SU-DHL-6 (cell line): ENCODE measurements at regions not wholly inside any gene's neighbourhood (a gene's known extent, or its start where the extent isn't known, plus 50 kb on each side); places are given as distances from the start of the nearest gene placed in this dataset.
"Not testable (repeated sequence)": the region's sequence is repeated elsewhere in the genome, so short reads cannot be mapped to it uniquely, and the experiment has no call there.

Experiments
- H2AFZ ChIP-seq: fragments of 200-600 bp; sonication (generic); 2 replicates; pipeline ENCODE4 v1.6.1; 2014; ENCODE audit warnings: low read depth, mild to moderate bottlenecking, moderate library complexity, mixed read lengths, antibody characterized with exemption, low read length; ENCODE audit not compliant: severe bottlenecking
- H3F3A ChIP-seq: fragments of 200-600 bp; shearing (Covaris generic); 2 replicates; pipeline ENCODE4 v1.6.0; 2016; ENCODE audit warnings: antibody characterized with exemption, mild to moderate bottlenecking; ENCODE audit not compliant: insufficient read depth
- H3K27ac ChIP-seq: fragments of 200-600 bp; sonication (generic); 2 replicates; pipeline ENCODE4 v1.5.1; 2016; ENCODE audit warnings: low read depth, mild to moderate bottlenecking, low read length, moderate library complexity, mixed read lengths
- H3K27me3 ChIP-seq: fragments of 200-600 bp; sonication (generic), shearing (Covaris generic); 2 replicates; pipeline ENCODE4 v1.6.0; 2014; ENCODE audit warnings: mild to moderate bottlenecking, low read length
- H3K36me3 ChIP-seq: fragments of 200-600 bp; sonication (generic); 2 replicates; pipeline ENCODE4 v1.6.1; 2014; ENCODE audit warnings: mild to moderate bottlenecking, low read length, mixed read lengths
- H3K4me2 ChIP-seq: fragments of 300-600, 200-600 bp; shearing (Covaris generic), sonication (generic); 2 replicates; pipeline ENCODE4 v1.6.0; 2014; ENCODE audit warnings: low read length, low read depth, mild to moderate bottlenecking; ENCODE audit not compliant: poor library complexity, severe bottlenecking
- H3K4me3 ChIP-seq: fragments of 200-600 bp; sonication (generic); 2 replicates; pipeline ENCODE4 v1.5.1; 2014; ENCODE audit warnings: antibody characterized with exemption, low read length, mild to moderate bottlenecking, mixed read lengths; ENCODE audit not compliant: insufficient read depth, poor library complexity, severe bottlenecking
- H3K79me2 ChIP-seq: fragments of 200-600 bp; sonication (generic); 2 replicates; pipeline ENCODE4 v1.6.1; 2014; ENCODE audit warnings: mild to moderate bottlenecking, low read length, moderate library complexity; ENCODE audit not compliant: insufficient read depth
- H3K9ac ChIP-seq: fragments of 200-600 bp; sonication (generic); 2 replicates; pipeline ENCODE4 v1.7.0; 2014; ENCODE audit warnings: mild to moderate bottlenecking, low read length
- H3K9me2 ChIP-seq: fragments of 200-600 bp; sonication (generic); replicated peaks from 2 replicates; pipeline ENCODE4 v1.6.1; 2014; ENCODE audit warnings: low read length; ENCODE audit not compliant: insufficient read depth
- H3K9me3 ChIP-seq: fragments of 200-600 bp; sonication (generic); 2 replicates; pipeline ENCODE4 v1.6.1; 2014; ENCODE audit warnings: low read length, mixed read lengths; ENCODE audit not compliant: insufficient read depth
- H4K20me1 ChIP-seq: fragments of 200-600 bp; sonication (generic); 2 replicates; pipeline ENCODE4 v1.6.1; 2014; ENCODE audit warnings: low read depth, mild to moderate bottlenecking, antibody characterized with exemption, low read length, moderate library complexity, mixed read lengths
- EZH2phosphoT487 ChIP-seq: fragments of 200-600 bp; sonication (generic), shearing (Covaris generic); conservative IDR thresholded peaks from 2 replicates; pipeline ENCODE4 v1.6.1; 2018; ENCODE audit warnings: mild to moderate bottlenecking, antibody characterized with exemption, low read length, moderate library complexity, mixed read lengths
- TF ChIP-seq, protein P1 (sequence below): fragments of 200-600 bp; sonication (generic); IDR thresholded peaks from one replicate; pipeline ENCODE4 v1.5.1; 2017; ENCODE audit warnings: antibody characterized with exemption, mild to moderate bottlenecking, low read length, moderate library complexity; ENCODE audit not compliant: insufficient read depth, poor library complexity, severe bottlenecking

DNA sequence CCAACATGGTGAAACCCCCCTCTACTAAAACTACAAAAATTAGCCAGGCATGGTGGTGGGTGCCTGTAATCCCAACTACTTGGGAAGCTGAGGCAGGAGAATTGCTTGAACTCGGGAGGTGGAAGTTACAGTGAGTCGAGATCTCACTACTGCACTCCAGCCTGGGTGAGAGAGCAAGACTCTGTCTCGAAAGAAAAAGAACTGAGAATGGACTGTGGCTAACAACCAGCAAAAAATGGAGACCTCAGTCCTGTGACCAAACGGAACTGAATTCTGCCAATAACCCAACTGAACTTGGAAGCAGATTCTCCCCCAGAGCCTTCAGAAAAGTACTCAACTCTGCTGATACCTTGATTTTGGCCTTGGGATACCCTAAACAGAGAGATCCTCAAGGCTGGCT, 604.5 kb downstream of the DOK5 start:
- Histone ChIP-seq H4K20me1 (no peaks in the 10 kb centered on the region), H3K79me2 (no peaks in the 10 kb centered on the region), H3K27ac (no peak overlapping the region), H3K36me3 (no peaks in the 10 kb centered on the region), H3K9me2 (no peaks in the 10 kb centered on the region), H3K9me3 (no peaks in the 10 kb centered on the region), H2AFZ (no peak overlapping the region), H3K27me3 (no peaks in the 10 kb centered on the region), H3K4me2 (no peak overlapping the region), H3K4me3 (no peak overlapping the region), H3K9ac (no peak overlapping the region), H3F3A (no peaks in the 10 kb centered on the region)
- no peak for TF ChIP-seq EZH2phosphoT487
- TF ChIP-seq, protein P1, sequence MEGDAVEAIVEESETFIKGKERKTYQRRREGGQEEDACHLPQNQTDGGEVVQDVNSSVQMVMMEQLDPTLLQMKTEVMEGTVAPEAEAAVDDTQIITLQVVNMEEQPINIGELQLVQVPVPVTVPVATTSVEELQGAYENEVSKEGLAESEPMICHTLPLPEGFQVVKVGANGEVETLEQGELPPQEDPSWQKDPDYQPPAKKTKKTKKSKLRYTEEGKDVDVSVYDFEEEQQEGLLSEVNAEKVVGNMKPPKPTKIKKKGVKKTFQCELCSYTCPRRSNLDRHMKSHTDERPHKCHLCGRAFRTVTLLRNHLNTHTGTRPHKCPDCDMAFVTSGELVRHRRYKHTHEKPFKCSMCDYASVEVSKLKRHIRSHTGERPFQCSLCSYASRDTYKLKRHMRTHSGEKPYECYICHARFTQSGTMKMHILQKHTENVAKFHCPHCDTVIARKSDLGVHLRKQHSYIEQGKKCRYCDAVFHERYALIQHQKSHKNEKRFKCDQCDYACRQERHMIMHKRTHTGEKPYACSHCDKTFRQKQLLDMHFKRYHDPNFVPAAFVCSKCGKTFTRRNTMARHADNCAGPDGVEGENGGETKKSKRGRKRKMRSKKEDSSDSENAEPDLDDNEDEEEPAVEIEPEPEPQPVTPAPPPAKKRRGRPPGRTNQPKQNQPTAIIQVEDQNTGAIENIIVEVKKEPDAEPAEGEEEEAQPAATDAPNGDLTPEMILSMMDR: no peak

DNA sequence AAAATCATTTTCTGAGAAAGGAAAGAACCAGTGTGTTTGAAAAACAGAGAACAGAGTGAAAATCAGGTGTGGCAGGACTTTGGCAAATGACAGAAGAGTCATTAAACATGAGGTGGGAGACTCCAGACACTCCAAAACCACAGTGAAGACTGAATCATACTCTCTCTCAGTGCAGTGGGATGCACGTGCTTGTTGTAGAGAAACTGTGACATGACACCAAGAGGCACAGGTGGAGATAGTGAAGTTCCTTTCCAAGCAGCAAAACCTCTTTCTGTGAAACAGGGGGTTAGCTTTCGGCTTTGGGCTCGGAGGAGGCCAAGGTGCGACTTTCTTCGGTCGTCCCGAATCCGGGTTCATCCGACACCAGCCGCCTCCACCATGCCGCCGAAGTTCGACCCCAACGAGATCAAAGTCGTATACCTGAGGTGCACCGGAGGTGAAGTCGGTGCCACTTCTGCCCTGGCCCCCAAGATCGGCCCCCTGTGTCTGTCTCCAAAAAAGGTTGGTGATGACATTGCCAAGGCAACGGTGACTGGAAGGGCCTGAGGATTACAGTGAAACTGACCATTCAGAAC, 599.0 kb downstream of the DOK5 start:
- H3K9ac ChIP-seq, H3K27me3 ChIP-seq, H3K27ac ChIP-seq, H3K9me2 ChIP-seq, H3K9me3 ChIP-seq, H3K36me3 ChIP-seq, H2AFZ ChIP-seq, H3K4me2 ChIP-seq, H4K20me1 ChIP-seq, H3K4me3 ChIP-seq, H3F3A ChIP-seq, H3K79me2 ChIP-seq: not testable (repeated sequence)

DNA sequence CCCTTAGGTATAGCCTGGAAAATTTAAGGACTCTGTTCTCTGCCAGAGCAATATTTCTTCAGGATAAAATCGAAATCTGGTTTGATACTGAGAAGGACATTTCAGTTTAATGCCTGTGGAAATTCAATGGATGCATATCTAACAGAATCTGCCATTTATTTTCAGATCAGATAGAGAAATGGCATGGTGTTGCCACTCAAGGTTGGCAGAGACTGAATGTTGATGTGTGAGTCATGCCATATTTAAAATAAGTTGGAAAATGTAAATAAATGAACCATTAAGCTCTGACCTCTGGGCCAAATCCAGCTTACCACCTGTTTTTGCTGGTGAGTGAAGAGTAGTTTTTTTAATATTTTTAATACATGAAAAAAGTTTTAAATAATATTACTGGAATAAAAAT, 594.6 kb downstream of the DOK5 start:
- no peaks in the 10 kb centered on the region for H3K9me2 ChIP-seq

DNA sequence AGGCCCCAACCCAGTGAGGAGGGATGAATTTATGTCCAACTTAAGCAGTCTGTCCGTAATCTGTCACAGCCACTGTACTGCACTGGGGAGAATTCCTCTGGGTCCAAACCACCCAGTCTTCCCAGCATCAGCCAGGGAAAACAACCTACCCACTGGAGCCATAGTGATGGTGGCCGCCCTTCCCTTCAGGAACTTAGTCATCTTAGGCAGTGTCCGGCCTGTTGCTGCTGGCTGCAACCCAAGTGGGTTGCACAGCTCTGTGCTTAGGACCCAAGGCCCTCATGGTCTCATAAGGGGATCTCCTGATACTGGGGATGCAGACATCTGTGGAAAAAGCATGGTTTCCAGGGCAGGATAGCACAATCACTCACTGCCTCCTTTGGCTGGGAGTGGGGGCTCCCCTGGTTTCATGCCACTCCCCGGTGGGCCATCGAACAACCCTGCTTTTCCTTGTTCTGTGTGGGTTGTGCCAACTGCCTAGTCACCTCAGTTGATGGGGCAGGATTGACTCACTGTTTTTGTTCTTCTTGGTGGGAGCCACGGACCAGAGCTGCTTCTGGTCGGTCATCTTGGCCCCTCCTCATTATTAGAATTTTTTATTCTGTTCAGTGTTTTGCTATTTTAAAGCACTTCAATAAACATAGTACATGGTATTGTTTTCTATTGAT, 591.9 kb downstream of the DOK5 start:
- Histone ChIP-seq H3K79me2 (no peaks in the 10 kb centered on the region), H3K27ac (no peak overlapping the region), H3K4me2 (no peak overlapping the region), H3K27me3 (no peaks in the 10 kb centered on the region), H3K9me3 (peaks cover 3% of the 10 kb centered on the region; the same call in 1 of the 2 replicates), H4K20me1 (no peaks in the 10 kb centered on the region), H3K36me3 (no peaks in the 10 kb centered on the region), H3K9ac (no peak overlapping the region), H3K4me3 (no peak overlapping the region), H2AFZ (no peak overlapping the region), H3K9me2 (no peaks in the 10 kb centered on the region), H3F3A (no peaks in the 10 kb centered on the region)
- TF ChIP-seq EZH2phosphoT487: no peak
- TF ChIP-seq, protein P1: no peak

More for the DNA sequence above, 594.6 kb downstream of the DOK5 start:
- no peak overlapping the region for H2AFZ ChIP-seq
- H3K36me3 ChIP-seq: no peaks in the 10 kb centered on the region
- H3K27ac ChIP-seq: no peak overlapping the region
- H3K9me3 ChIP-seq: peaks cover 3% of the 10 kb centered on the region; the same call in 1 of the 2 replicates
- no peak overlapping the region for H3K4me2 ChIP-seq
- H3K9ac ChIP-seq: no peak overlapping the region
- no peak overlapping the region for H3K4me3 ChIP-seq
- no peaks in the 10 kb centered on the region for H3K27me3 ChIP-seq
- no peaks in the 10 kb centered on the region for H3F3A ChIP-seq
- no peaks in the 10 kb centered on the region for H3K79me2 ChIP-seq
- no peaks in the 10 kb centered on the region for H4K20me1 ChIP-seq
- no peak for TF ChIP-seq EZH2phosphoT487
- TF ChIP-seq, protein P1: no peak
